ENCODE measurements at regions not wholly inside any gene's neighbourhood (a gene's known extent, or its start where the extent isn't known, plus 50 kb on each side); places are given as distances from the start of the nearest gene placed in this dataset.

DNA sequence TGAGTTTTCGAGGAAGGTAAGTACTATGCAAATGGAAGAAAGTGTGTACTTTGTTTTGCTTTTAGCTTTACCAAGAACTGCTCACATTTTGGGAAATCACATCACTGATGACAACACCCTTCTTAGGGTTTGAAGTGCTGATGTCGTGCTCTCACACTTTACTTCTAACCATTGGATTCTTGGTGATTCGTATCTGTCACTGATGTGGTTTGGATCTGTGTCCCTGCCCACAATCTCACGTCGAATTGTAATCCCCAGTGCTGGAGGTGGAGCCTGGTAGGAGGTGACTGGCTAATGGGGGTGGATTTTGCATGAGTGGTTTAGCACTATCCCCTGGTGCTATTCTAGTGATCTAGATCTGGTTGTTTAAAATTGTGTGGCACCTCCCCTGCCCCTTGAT, 75.4 kb upstream of the RGMA start:
- Histone ChIP-seq H3K4me3 (no peak overlapping the region), H3K9me3 (no peaks in the 10 kb centered on the region), H3K27me3 (replicated peaks in 1 of 7) (peaks cover 0 to 15% (median 0%) of the 10 kb centered on the region in 7 donors), H3K4me1 (no peaks in the 10 kb centered on the region), H3K27ac (no peak overlapping the region), H3K36me3 (no peaks in the 10 kb centered on the region)
- TF ChIP-seq, protein P1, sequence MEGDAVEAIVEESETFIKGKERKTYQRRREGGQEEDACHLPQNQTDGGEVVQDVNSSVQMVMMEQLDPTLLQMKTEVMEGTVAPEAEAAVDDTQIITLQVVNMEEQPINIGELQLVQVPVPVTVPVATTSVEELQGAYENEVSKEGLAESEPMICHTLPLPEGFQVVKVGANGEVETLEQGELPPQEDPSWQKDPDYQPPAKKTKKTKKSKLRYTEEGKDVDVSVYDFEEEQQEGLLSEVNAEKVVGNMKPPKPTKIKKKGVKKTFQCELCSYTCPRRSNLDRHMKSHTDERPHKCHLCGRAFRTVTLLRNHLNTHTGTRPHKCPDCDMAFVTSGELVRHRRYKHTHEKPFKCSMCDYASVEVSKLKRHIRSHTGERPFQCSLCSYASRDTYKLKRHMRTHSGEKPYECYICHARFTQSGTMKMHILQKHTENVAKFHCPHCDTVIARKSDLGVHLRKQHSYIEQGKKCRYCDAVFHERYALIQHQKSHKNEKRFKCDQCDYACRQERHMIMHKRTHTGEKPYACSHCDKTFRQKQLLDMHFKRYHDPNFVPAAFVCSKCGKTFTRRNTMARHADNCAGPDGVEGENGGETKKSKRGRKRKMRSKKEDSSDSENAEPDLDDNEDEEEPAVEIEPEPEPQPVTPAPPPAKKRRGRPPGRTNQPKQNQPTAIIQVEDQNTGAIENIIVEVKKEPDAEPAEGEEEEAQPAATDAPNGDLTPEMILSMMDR (IDR thresholded peaks at IDR 0.05 in 8 of 11, conservative IDR thresholded peaks at IDR 0.05 in 3 of 11), result no peak
- TF ChIP-seq POLR2AphosphoS5 (IDR thresholded peaks at IDR 0.05), result no peak
- no peak for TF ChIP-seq POLR2A (IDR thresholded peaks at IDR 0.05)
- DNase-seq, result no peak
- intact Hi-C loops (cut with DNase I; ENCODE audit: low total_unique reads), result no loop called here
- 45 to 61% (median 58%) methylated on average over 5 of the region's 5 CpGs for whole genome bisulfite sequencing, 5 donors

- intact Hi-C loops (cut with DNase I; ENCODE audit: low total_unique reads), result no loop called here
- Histone ChIP-seq H3K9me3 (no peaks in the 10 kb centered on the region), H3K27ac (no peak overlapping the region), H3K4me3 (no peak overlapping the region), H3K27me3 (replicated peaks in 1 of 7) (peaks cover 0 to 12% (median 0%) of the 10 kb centered on the region in 7 donors), H3K36me3 (no peaks in the 10 kb centered on the region), H3K4me1 (no peaks in the 10 kb centered on the region)
- TF ChIP-seq POLR2AphosphoS5 (IDR thresholded peaks at IDR 0.05) (no peak), POLR2A (IDR thresholded peaks at IDR 0.05) (no peak)
- TF ChIP-seq, protein P1 (IDR thresholded peaks at IDR 0.05 in 8 of 11, conservative IDR thresholded peaks at IDR 0.05 in 3 of 11), result no peak
- no peak for DNase-seq
- 77 to 88% (median 85%) methylated on average over 5 of the region's 5 CpGs for WGBS, 5 donors
Observed at GRCh38 chr15:93162560-93162959, 73.5 kb upstream of the RGMA start.

GRCh38 chr15:93159930-93160329, 70.9 kb upstream of the RGMA start:
- H3K27ac ChIP-seq, result no peak overlapping the region
- intact Hi-C loops (cut with DNase I; ENCODE audit: low total_unique reads), result no loop called here
- DNase-seq, result no peak
- H3K9me3 ChIP-seq, result peaks cover 0 to 15% (median 6%) of the 10 kb centered on the region in 8 donors
- H3K4me3 ChIP-seq, result no peak overlapping the region
- TF ChIP-seq POLR2A (IDR thresholded peaks at IDR 0.05), result no peak
- TF ChIP-seq, protein P1 (IDR thresholded peaks at IDR 0.05 in 8 of 11, conservative IDR thresholded peaks at IDR 0.05 in 3 of 11), result no peak
- no peak for TF ChIP-seq POLR2AphosphoS5 (IDR thresholded peaks at IDR 0.05)
- H3K27me3 ChIP-seq (replicated peaks in 1 of 7), result no peaks in the 10 kb centered on the region
- H3K4me1 ChIP-seq, result no peaks in the 10 kb centered on the region
- H3K36me3 ChIP-seq, result no peaks in the 10 kb centered on the region
- 65 to 83% (median 78%) methylated on average over 5 of the region's 5 CpGs for WGBS, 5 donors

DNA sequence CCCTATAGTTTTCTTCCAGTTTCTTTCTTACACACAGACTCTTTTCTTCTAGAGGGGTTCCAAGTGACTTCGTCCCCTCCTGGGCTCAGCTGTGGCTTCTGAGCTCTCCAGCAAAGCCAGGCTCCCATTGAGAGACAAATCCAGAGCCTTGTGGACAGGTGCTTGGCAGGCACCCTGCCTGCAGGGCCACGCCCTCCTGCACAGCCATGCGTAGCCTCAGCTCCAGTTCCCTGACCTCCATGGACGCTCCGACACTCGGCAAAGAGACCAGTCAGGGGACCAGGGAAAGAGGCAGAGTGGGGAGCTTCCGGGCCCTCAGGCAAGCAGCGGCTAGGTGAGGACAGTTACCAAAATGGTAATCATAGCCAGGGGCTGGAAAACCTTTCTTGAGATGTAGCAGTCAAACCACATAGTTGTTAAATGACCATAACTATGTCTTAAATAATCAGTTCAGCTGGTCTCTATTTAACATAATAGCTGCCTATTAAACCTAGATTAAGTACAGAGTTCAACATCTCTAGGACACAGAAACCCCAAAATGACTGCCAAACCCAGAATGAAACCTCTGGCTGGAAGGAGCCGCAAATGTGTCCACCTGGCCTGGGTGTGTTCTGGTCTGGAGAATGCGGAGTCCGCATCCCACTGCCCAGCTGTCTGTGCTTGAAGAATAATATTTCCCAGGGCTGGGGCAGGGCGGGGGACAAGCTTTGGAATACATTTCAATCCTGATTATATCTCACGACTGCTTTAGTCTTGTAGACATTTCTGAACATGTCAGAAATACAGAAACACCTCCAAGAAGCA, 69.3 kb upstream of the RGMA start:
- intact Hi-C loops (cut with DNase I; ENCODE audit: low total_unique reads), result no loop called here
- Histone ChIP-seq H3K36me3 (no peaks in the 10 kb centered on the region), H3K4me3 (no peak overlapping the region), H3K4me1 (peaks cover 0 to under 1% (median 0%) of the 10 kb centered on the region in 6 donors), H3K9me3 (peaks cover 0 to 22% (median 6%) of the 10 kb centered on the region in 8 donors), H3K27me3 (replicated peaks in 1 of 7) (peaks cover 0 to 9% (median 0%) of the 10 kb centered on the region in 7 donors), H3K27ac (no peak overlapping the region)
- TF ChIP-seq POLR2AphosphoS5 (IDR thresholded peaks at IDR 0.05) (no peak), POLR2A (IDR thresholded peaks at IDR 0.05) (no peak)
- TF ChIP-seq, protein P1 (IDR thresholded peaks at IDR 0.05 in 8 of 11, conservative IDR thresholded peaks at IDR 0.05 in 3 of 11), result no peak
- 86 to 93% (median 90%) methylated on average over 13 of the region's 13 CpGs for WGBS, 5 donors
- no peak for DNase-seq

All from spleen (tissue), 11 donors.